Gastrocnemius medialis (tissue), 4 donors: ENCODE measurements at regions not wholly inside any gene's neighbourhood (a gene's known extent, or its start where the extent isn't known, plus 50 kb on each side); places are given as distances from the start of the nearest gene placed in this dataset.

Experiments
- ATAC-seq, 2 donors: fragments of 150-250 bp; one replicate each; pipeline ENCODE4 v1.9.1; 2016
- DNase-seq, 2 donors: peaks; one replicate each; pipeline ENCODE4 v3.0.0-alpha.2; 2019
- H3K27ac ChIP-seq, 4 donors: fragments of 200-600 bp; sonication (generic); 1 replicate in 1 of 4; 2 replicates in 3 of 4; pipeline ENCODE4 v1.5.1; 2016 to 2018; ENCODE audit warnings: mild to moderate bottlenecking in 2 of 4, moderate library complexity in 1 of 4
- H3K27me3 ChIP-seq, 3 donors: fragments of 200-600 bp; sonication (generic) in 2 of 3; 1 replicate in 1 of 3; 2 replicates in 2 of 3; pipeline versions ENCODE4 v1.5.1 to v1.6.0; 2016 to 2019; ENCODE audit warnings: mild to moderate bottlenecking in 1 of 3, moderate library complexity in 1 of 3
- H3K36me3 ChIP-seq, 2 donors: fragments of 200-600 bp; sonication (generic) in 1 of 2; one replicate each; pipeline ENCODE4 v1.5.1; 2017 to 2018
- H3K4me1 ChIP-seq, 2 donors: fragments of 200-600 bp; sonication (generic) in 1 of 2; one replicate each; pipeline ENCODE4 v1.5.1; 2016 to 2017; ENCODE audit warnings: mild to moderate bottlenecking in 2 of 2
- H3K4me3 ChIP-seq, 4 donors: fragments of 200-600 bp; sonication (generic) in 3 of 4; 1 replicate in 1 of 4; 2 replicates in 3 of 4; pipeline ENCODE4 v1.5.1; 2016 to 2019; ENCODE audit warnings: mild to moderate bottlenecking in 2 of 4
- H3K9me3 ChIP-seq, 3 donors: fragments of 200-600 bp; sonication (generic) in 2 of 3; 1 replicate in 1 of 3; 2 replicates in 2 of 3; pipeline ENCODE4 v1.5.1; 2016 to 2019
- CTCF ChIP-seq, 5 experiments: fragments of 450-650 bp in 3 of 5; fragments of 200-600 bp in 2 of 5; sonication (generic) in 2 of 5; IDR thresholded peaks in 4 of 5; conservative IDR thresholded peaks in 1 of 5; 1 replicate in 4 of 5; 2 replicates in 1 of 5; pipeline ENCODE4 v1.5.1; 2016 to 2019; ENCODE audit warnings: antibody characterized with exemption in 5 of 5, mild to moderate bottlenecking in 3 of 5, moderate library complexity in 3 of 5
- POLR2A ChIP-seq, 2 donors: fragments of 450-650 bp; IDR thresholded peaks; one replicate each; pipeline ENCODE4 v1.6.1; 2017; ENCODE audit warnings: antibody characterized with exemption in 2 of 2, mild to moderate bottlenecking in 2 of 2, moderate library complexity in 2 of 2
- in situ Hi-C, 4 donors: fragments of 200-750 bp; cut with MboI; loops; one replicate each; pipeline versions ENCODE4 v1.15.0 to v1.8.0; 2017; ENCODE audit warnings: low sequenced_read_pairs in 4 of 4
- intact Hi-C: fragments of 100-400 bp; cut with DNase I; formaldehyde crosslinking; loops from one replicate; pipeline ENCODE4 v1.15.1; 2023; ENCODE audit warnings: low total_unique reads

GRCh38 chr14:34174973-34175372 lies 224.1 kb upstream of the EGLN3 start:
- H3K4me3 ChIP-seq, result no peak overlapping the region
- DNase-seq (no peak), ATAC-seq (no peak)
- no peak overlapping the region for H3K27ac ChIP-seq
- TF ChIP-seq CTCF (IDR thresholded peaks at IDR 0.05 in 4 of 5, conservative IDR thresholded peaks at IDR 0.05 in 1 of 5) (no peak), POLR2A (IDR thresholded peaks at IDR 0.05) (no peak)
- in situ Hi-C loops, result no loop called here
- no peaks in the 10 kb centered on the region for H3K27me3 ChIP-seq
- no peaks in the 10 kb centered on the region for H3K36me3 ChIP-seq
- intact Hi-C loops, result loop anchor here (5.0 kb wide), 1 partner anchor 43 kb away; no protein-coding TSS in a partner anchor
- no peaks in the 10 kb centered on the region for H3K9me3 ChIP-seq
- H3K4me1 ChIP-seq, result peaks cover 3 to 15% of the 10 kb centered on the region in 2 donors

GRCh38 chr14:34173916-34174315 lies 223.0 kb upstream of the EGLN3 start:
- H3K27me3 ChIP-seq, result no peaks in the 10 kb centered on the region
- no peaks in the 10 kb centered on the region for H3K9me3 ChIP-seq
- in situ Hi-C loops, result no loop called here
- DNase-seq, result no peak
- intact Hi-C loops, result loop anchor here (5.0 kb wide), 1 partner anchor 42 kb away; no protein-coding TSS in a partner anchor
- H3K4me1 ChIP-seq, result peaks cover 3 to 15% of the 10 kb centered on the region in 2 donors
- ATAC-seq, result no peak
- no peak for TF ChIP-seq CTCF (IDR thresholded peaks at IDR 0.05 in 4 of 5, conservative IDR thresholded peaks at IDR 0.05 in 1 of 5)
- TF ChIP-seq POLR2A (IDR thresholded peaks at IDR 0.05), result no peak
- H3K27ac ChIP-seq, result peak overlapping the region in 1 of 4 donors; percentile 58
- H3K4me3 ChIP-seq, result no peak overlapping the region
- H3K36me3 ChIP-seq, result no peaks in the 10 kb centered on the region

GRCh38 chr14:34172550-34173368 lies 221.9 kb upstream of the EGLN3 start:
- intact Hi-C loops, result loop anchor here (5.0 kb wide), 1 partner anchor 40 kb away; no protein-coding TSS in a partner anchor
- H3K27me3 ChIP-seq, result no peaks in the 10 kb centered on the region
- DNase-seq (peak in 1 of 2 donors; percentile 47), ATAC-seq (peak in 1 of 2 donors; percentile 75)
- peak overlapping the region in 1 of 4 donors; percentile 58 for H3K27ac ChIP-seq
- H3K9me3 ChIP-seq, result no peaks in the 10 kb centered on the region
- H3K4me1 ChIP-seq, result peaks cover 3 to 15% of the 10 kb centered on the region in 2 donors
- TF ChIP-seq POLR2A (IDR thresholded peaks at IDR 0.05) (no peak), CTCF (IDR thresholded peaks at IDR 0.05 in 4 of 5, conservative IDR thresholded peaks at IDR 0.05 in 1 of 5) (no peak)
- in situ Hi-C loops, result no loop called here
- no peaks in the 10 kb centered on the region for H3K36me3 ChIP-seq
- H3K4me3 ChIP-seq, result no peak overlapping the region

- H3K27me3 ChIP-seq, result no peaks in the 10 kb centered on the region
- no peaks in the 10 kb centered on the region for H3K36me3 ChIP-seq
- no peak for TF ChIP-seq CTCF (IDR thresholded peaks at IDR 0.05 in 4 of 5, conservative IDR thresholded peaks at IDR 0.05 in 1 of 5)
- no peak for TF ChIP-seq POLR2A (IDR thresholded peaks at IDR 0.05)
- no peak overlapping the region for H3K4me3 ChIP-seq
- intact Hi-C loops (loop anchor here (5.0 kb wide), 1 partner anchor 40 kb away; no protein-coding TSS in a partner anchor), in situ Hi-C loops (no loop called here)
- H3K27ac ChIP-seq, result no peak overlapping the region
- ATAC-seq (no peak), DNase-seq (no peak)
- H3K9me3 ChIP-seq, result no peaks in the 10 kb centered on the region
- H3K4me1 ChIP-seq, result peaks cover 3 to 15% of the 10 kb centered on the region in 2 donors
These were observed 221.2 kb upstream of the EGLN3 start for GRCh38 chr14:34172173-34172451.
